HG03095 (cell line): ENCODE measurements at regions not wholly inside any gene's neighbourhood (a gene's known extent, or its start where the extent isn't known, plus 50 kb on each side); places are given as distances from the start of the nearest gene placed in this dataset.

Experiments
- ATAC-seq: cut with Tn5 transposase; IDR thresholded peaks from one replicate; pipeline ENCODE4 v1.9.1; 2021; ENCODE audit warnings: moderate library complexity; ENCODE audit not compliant: unreplicated experiment

GRCh38 chr7:45446195-45446944 is 127.8 kb upstream of the ADCY1 start:
- peak; percentile 87 for ATAC-seq

GRCh38 chr7:45447296-45447695 is 126.9 kb upstream of the ADCY1 start:
- ATAC-seq, result no peak

DNA sequence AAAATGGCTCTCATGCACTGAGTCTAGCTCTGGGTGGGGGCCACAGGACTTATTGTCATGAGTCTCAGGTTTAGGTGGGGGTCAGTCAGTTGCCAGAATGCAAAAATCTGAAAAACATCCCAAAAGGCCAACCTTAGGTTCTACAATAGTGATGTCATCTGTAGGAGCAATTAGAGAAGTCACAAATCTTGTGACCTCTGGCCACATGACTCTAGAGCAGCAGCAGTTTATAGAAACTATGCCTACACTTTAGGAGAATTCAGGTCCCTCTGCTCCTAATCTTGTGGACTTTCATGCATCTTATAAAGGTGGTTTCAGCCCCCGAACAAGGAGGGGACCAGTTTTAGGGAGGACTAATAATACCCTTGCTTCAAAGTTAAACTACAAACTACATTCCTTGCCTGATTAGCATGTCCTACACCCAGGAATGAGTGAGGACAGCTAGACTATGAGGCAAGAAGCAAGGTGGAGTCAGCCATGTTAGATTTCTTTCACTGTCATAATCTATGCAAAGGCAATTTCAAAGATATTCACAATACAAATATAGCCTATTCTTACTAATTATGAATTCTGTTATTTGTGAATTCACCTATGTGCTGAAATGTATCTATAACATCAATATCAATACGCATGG is 123.5 kb upstream of the ADCY1 start:
- ATAC-seq, result no peak

GRCh38 chr7:45451342-45452035 is 122.7 kb upstream of the ADCY1 start:
- no peak for ATAC-seq

- no peak for ATAC-seq
Observed at GRCh38 chr7:45454771-45455170, 119.4 kb upstream of the ADCY1 start.

GRCh38 chr7:45455662-45456061 is 118.5 kb upstream of the ADCY1 start:
- ATAC-seq, result no peak

DNA sequence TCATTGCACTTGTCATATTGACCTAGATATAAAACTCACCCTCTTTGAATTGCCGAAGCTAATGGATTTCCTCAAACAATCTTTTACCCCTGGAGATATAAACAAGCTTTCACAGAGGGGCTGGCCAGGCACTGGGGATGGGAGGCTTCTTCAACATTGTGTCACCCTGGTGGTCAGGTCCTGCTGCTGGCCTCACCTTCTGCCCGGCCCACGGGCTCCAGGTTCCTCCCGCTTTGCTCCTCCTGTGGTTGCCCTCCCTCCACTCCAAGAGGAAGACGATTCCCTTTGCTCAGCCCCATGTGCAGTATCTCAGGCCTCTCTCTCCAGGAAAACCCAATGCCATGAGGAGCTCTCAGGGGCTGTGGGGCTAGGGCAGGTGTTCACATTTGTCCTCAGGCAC is 118.1 kb upstream of the ADCY1 start:
- no peak for ATAC-seq

- ATAC-seq, result no peak
Observed at GRCh38 chr7:45456747-45457524, 117.2 kb upstream of the ADCY1 start.

DNA sequence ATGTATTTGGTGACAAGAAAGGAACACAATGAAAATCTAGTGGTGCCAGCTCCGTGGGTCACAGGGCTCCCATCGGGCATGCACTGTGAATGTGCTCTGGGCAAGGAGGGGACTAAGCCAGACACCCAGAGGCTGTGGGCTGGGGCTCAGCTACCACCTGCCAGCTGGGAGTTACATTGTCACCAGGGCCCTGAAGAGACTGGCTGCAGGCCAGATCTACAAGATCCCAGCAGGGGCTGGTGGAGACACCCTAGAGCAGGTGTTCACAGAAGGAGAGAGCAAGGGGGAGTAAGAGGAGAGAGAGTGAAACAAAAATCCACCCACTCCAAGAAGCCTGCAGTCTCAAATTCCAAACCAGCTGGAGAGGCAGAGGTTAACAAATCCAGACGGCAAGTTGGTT is 116.6 kb upstream of the ADCY1 start:
- ATAC-seq, result no peak

DNA sequence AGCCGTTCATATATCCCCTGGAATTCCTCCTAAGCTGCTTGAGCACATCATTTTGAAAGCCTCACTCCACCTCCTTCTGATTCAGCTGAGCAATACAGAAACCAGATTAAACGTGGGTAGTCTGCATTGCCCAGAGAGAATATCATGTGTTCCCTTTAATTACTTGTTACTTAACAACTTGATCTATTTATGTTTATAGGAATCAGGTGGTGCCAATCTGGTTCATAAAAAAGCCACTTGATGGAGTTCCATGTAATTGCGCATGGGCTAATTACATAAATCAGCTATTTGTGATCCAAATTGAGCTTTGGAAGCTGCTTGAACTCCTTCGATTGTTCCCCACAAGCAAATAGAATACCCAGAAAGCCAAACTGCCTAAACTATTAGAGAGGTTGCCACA is 114.7 kb upstream of the ADCY1 start:
- no peak for ATAC-seq

DNA sequence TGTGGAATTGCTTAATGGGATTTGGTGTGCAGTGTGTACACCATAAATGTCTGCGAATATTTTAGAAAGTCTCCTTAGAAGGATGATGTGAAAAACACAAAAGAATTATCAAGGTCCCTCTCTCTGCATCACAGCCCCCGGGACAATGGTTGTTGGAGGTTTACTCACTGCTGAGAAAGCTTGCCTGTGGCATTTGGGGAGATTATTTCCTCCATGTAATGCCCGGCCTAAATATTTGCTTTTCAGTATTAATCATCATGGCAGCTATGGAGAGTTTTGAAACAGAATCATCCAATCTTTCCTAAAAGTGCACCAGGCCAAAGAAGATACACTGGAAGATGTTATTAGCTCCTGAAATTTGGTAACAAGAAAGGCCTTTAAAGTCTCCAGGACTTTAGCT is 113.8 kb upstream of the ADCY1 start:
- no peak for ATAC-seq

DNA sequence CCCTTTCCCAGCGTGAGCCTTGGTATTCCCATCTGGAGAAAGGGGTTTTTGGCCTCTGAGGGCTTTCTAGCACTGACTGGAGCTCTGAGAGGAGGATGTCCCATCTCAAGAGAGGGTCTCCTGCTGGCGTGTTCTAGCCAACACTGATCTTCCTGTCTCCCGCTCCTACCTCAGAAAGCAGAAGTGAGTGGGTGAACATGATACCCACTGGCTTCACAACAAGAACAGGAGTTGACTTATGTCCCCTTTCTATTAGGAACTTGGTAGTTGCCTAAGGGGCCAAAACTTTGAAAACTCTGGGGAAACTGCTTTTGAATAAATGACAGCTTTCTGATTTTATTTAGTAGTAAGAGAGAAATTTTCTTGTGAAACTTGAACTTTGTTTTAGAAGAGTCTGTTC is 113.1 kb upstream of the ADCY1 start:
- ATAC-seq, result no peak

DNA sequence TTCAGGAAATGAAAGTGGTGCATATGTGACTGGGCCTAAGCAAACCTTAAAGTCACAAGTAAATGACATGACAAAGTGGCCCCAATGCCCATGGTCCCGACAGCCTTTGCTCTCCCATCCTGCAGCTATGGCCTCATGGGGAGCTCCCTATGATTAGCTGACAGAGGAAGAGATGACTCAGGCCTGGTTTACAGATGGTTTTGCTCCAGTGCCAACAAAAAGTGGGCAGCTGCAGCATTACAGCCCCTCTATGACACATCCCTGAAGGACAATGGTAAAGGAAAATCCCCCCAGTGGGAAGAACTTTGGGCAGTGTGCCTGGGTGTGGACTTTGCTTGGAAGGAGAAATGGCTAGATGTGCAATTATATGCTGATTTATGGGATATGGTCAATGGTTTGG is 105.1 kb upstream of the ADCY1 start:
- no peak for ATAC-seq

GRCh38 chr7:45470031-45470430 is 104.1 kb upstream of the ADCY1 start:
- no peak for ATAC-seq

DNA sequence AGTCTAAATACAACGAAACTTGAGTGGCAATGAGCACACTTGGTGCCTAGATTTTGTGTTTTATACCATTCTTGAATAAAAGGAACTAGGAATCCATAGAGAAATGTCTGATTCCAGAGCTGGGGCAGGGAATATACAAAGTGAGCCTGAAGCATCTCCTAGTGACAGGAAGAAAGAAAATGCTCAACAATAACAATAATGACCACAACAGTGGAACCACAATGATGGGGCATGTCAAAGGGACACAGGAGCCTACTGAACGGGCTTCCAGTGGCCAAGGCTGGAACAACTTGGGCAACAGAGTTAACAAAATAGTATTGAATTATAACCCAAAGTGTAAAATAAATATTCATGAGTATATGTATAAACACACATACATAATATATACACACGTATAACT is 94.4 kb upstream of the ADCY1 start:
- no peak for ATAC-seq

DNA sequence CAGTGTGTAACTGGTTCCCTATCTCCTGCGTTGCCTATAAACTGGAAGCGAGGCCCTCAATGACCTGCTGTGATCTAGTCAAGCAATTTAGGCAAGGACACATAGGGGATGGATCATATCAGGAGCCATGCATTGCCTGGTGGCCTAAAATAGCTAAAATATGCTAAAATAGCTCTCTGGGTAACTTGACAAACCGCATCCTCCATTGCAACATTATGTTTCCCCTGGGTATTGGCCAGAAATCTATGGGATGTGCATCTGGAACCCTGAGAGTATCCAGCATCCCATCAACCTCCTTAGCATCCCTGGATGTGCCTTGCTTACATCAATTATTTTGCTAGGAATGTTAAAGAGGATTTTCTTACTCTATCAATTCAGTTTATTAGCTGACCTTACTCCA is 91.7 kb upstream of the ADCY1 start:
- ATAC-seq, result no peak

DNA sequence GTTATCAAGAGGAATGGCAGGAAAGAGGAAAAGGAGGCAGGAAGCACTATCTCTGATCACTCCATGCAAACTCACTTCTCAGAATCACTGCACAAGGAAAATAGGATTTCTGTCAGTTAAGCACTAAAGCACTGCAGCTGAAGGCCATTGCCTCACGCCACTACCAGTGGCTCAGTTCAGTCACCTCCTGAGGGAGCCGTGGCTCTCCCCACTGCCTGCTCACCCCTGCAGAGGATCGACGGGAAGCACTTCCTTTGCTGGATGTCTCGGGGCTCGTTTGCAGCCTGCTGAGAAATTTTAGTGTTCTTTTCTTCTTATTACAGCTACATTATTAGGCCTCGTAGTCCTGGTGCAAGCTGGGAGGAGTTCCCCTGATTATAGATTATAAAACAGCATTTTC is 90.1 kb upstream of the ADCY1 start:
- no peak for ATAC-seq

- no peak for ATAC-seq
Observed at GRCh38 chr7:45486575-45486974, 87.6 kb upstream of the ADCY1 start.

DNA sequence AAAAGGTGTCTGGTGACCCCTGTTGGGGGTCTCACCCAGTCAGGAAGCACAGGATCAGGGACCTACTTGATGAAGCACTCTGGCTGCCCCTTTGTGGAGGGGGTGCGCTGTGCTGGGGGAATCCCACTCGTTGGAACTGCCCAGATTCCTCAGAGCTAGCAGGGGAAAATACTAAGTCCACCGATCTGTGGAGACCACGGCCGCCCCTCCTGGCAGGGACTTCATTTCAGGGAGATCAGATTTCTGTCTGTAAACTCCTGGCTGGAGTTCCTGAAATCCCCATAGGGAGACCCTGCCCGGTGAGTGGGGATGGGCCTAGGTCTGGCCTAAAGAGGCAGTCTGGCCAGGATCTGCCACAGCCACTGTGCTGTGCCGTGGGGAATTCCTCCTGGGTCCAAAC is 79.3 kb upstream of the ADCY1 start:
- ATAC-seq, result no peak

DNA sequence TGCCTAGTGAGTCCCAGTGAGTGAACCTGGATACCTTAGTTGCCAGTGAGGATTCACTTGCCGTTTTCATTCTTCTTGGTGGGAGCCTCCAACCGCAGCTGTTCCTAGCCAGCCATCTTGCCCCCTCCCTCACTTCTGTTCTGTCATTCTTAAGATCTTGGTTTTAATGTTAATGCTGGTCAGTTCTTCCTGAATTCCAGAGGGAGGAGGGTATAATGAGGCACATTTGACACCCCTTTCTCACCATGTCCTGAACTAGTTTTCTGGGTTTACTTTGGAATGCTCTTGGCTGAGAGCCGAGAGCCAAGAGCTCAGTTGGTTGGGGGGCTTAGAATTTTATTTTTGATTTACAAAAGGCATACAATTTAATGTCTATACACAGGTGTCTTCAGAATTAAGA is 78.5 kb upstream of the ADCY1 start:
- no peak for ATAC-seq

- ATAC-seq, result no peak
Observed at GRCh38 chr7:45500257-45500656, 73.9 kb upstream of the ADCY1 start.

DNA sequence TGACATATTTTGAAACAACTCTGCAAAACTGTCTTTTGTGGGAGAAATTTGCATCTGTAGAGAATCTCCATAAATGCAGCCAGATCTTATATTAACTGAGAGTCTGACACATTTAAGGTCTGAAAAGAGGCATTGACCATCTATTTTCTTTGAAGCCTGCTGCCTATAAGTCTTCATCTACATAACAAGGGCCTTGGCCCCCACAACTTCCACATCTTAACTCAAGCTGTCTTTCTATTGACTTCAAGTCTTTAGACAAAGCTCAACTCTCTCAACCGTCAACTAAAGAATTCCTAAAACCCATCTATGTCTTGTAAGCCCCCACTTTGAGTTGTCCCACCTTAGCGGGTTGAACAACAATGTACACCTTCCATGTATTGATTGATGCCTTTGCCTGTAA is 72.4 kb upstream of the ADCY1 start:
- ATAC-seq, result no peak
